Suprapubic skin (tissue), 4 donors: ENCODE measurements at regions not wholly inside any gene's neighbourhood (a gene's known extent, or its start where the extent isn't known, plus 50 kb on each side); places are given as distances from the start of the nearest gene placed in this dataset.

Experiments
- EP300 ChIP-seq: sonication (generic); formaldehyde crosslinking; IDR thresholded peaks from one replicate; pipeline ENCODE4 v1.6.1; 2017; ENCODE audit warnings: antibody characterized with exemption
- POLR2A ChIP-seq, 2 donors: fragments of 450-650 bp; IDR thresholded peaks; one replicate each; pipeline ENCODE4 v1.6.1; 2017; ENCODE audit warnings: antibody characterized with exemption in 2 of 2, mild to moderate bottlenecking in 2 of 2, moderate library complexity in 2 of 2
- POLR2AphosphoS5 ChIP-seq, 3 donors: sonication (generic); formaldehyde crosslinking; IDR thresholded peaks; one replicate each; pipeline ENCODE4 v1.6.1; 2017; ENCODE audit warnings: antibody characterized with exemption in 3 of 3
- TF ChIP-seq, protein P1 (sequence below), 2 donors: fragments of 200-600 bp in 1 of 2; fragments of 450-650 bp in 1 of 2; sonication (generic) in 1 of 2; IDR thresholded peaks; one replicate each; pipeline ENCODE4 v1.5.1; 2016 to 2019; ENCODE audit warnings: antibody characterized with exemption in 2 of 2, mild to moderate bottlenecking in 1 of 2, moderate library complexity in 1 of 2

DNA sequence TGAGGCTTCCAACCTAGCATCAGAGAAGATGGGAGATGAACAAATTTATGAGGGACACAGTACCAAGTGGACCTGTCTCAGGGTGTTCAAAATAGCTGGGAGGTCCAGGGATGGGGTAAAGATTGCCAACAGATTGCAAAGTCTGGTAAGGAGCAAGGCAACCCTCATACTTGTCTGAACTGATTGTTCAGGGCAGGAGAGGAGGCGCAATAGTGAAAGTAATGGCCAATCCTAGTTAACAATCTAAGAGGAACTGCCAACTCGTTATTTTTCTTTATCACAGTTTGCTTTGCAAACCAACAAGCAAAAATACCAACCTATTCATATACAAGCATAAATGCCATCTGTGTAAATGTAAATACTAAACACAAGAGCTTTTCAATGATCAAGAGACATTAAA, 78.4 kb upstream of the S1PR1 start:
- TF ChIP-seq, protein P1, sequence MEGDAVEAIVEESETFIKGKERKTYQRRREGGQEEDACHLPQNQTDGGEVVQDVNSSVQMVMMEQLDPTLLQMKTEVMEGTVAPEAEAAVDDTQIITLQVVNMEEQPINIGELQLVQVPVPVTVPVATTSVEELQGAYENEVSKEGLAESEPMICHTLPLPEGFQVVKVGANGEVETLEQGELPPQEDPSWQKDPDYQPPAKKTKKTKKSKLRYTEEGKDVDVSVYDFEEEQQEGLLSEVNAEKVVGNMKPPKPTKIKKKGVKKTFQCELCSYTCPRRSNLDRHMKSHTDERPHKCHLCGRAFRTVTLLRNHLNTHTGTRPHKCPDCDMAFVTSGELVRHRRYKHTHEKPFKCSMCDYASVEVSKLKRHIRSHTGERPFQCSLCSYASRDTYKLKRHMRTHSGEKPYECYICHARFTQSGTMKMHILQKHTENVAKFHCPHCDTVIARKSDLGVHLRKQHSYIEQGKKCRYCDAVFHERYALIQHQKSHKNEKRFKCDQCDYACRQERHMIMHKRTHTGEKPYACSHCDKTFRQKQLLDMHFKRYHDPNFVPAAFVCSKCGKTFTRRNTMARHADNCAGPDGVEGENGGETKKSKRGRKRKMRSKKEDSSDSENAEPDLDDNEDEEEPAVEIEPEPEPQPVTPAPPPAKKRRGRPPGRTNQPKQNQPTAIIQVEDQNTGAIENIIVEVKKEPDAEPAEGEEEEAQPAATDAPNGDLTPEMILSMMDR (IDR thresholded peaks at IDR 0.05) = no peak
- TF ChIP-seq POLR2A (IDR thresholded peaks at IDR 0.05) = no peak
- TF ChIP-seq EP300 = no peak
- no peak for TF ChIP-seq POLR2AphosphoS5 (IDR thresholded peaks at IDR 0.05)
